ENCODE measurements at regions not wholly inside any gene's neighbourhood (a gene's known extent, or its start where the extent isn't known, plus 50 kb on each side); places are given as distances from the start of the nearest gene placed in this dataset.

GRCh38 chr14:94839348-94839747, 69.4 kb upstream of the GSC start:
- Histone ChIP-seq H4K20me1 (ENCODE audit: control insufficient read depth, insufficient read depth) (no peaks in the 10 kb centered on the region), H3K4me1 (ENCODE audit: control insufficient read depth, insufficient read depth, low read length) (no peaks in the 10 kb centered on the region), H3K27ac (ENCODE audit: control insufficient read depth, insufficient read depth) (no peak overlapping the region), H3K79me2 (ENCODE audit: control insufficient read depth, insufficient read depth, low read length) (no peaks in the 10 kb centered on the region), H3K27me3 (replicated peaks in 1 of 2; ENCODE audit: control insufficient read depth in 2 of 2, insufficient read depth in 2 of 2, low read length in 1 of 2) (no peaks in the 10 kb centered on the region; a peak in 2 of 4 replicates), H3K4me3 (no peak overlapping the region), H3K4me2 (ENCODE audit: control insufficient read depth, insufficient read depth) (no peak overlapping the region), H3K9ac (ENCODE audit: control insufficient read depth, insufficient read depth, low read length) (no peak overlapping the region), H3K36me3 (ENCODE audit: control insufficient read depth in 2 of 2, insufficient read depth in 2 of 2, low read length in 1 of 2) (no peaks in the 10 kb centered on the region), H2AFZ (ENCODE audit: control insufficient read depth, low read depth, low read length) (no peak overlapping the region), H3K9me3 (replicated peaks; ENCODE audit: control insufficient read depth, insufficient read depth, low read length) (no peaks in the 10 kb centered on the region; the same call in 2 of the 3 replicates)
- ChIA-PET POLR2A (no interaction called here), SMC1A (ENCODE audit: uncharacterized antibody, unreplicated experiment) (no interaction called here), CTCF (no interaction called here), RAD21 (ENCODE audit: unreplicated experiment) (no interaction called here)
- in situ Hi-C loops (cut with MboI), result no loop called here
- intact Hi-C loops (cut with micrococcal nuclease; ENCODE audit: unreplicated experiment), result no loop called here
- no TSS peak for BruUV-seq (replicated peaks)
- no peak for ATAC-seq
- TF ChIP-seq EP300 (IDR thresholded peaks at IDR 0.05; ENCODE audit: borderline replicate concordance in 1 of 2, control insufficient read depth in 1 of 2, low read depth in 2 of 2, low read length in 2 of 2), result no peak
- peak; percentile 69 for TF ChIP-seq NFYB (IDR thresholded peaks at IDR 0.05; ENCODE audit: insufficient read depth, low read depth, low read length)
- FAIRE-seq, result no peak
- no peak for DNase-seq (ENCODE audit: low read depth, low spot score)
- 7% methylated on average over 4 of the region's 4 CpGs for WGBS (ENCODE audit: insufficient coverage, insufficient replicate concordance, low lambda C conversion rate, missing lambda C conversion rate)

- Histone ChIP-seq H3K9me3 (replicated peaks; ENCODE audit: control insufficient read depth, insufficient read depth, low read length) (no peaks in the 10 kb centered on the region; the same call in 2 of the 3 replicates), H2AFZ (ENCODE audit: control insufficient read depth, low read depth, low read length) (no peak overlapping the region), H3K79me2 (ENCODE audit: control insufficient read depth, insufficient read depth, low read length) (no peaks in the 10 kb centered on the region), H3K36me3 (ENCODE audit: control insufficient read depth in 2 of 2, insufficient read depth in 2 of 2, low read length in 1 of 2) (no peaks in the 10 kb centered on the region), H3K27me3 (replicated peaks in 1 of 2; ENCODE audit: control insufficient read depth in 2 of 2, insufficient read depth in 2 of 2, low read length in 1 of 2) (no peaks in the 10 kb centered on the region; a peak in 2 of 4 replicates), H3K4me1 (ENCODE audit: control insufficient read depth, insufficient read depth, low read length) (no peaks in the 10 kb centered on the region), H3K27ac (ENCODE audit: control insufficient read depth, insufficient read depth) (no peak overlapping the region), H4K20me1 (ENCODE audit: control insufficient read depth, insufficient read depth) (no peaks in the 10 kb centered on the region), H3K9ac (ENCODE audit: control insufficient read depth, insufficient read depth, low read length) (no peak overlapping the region), H3K4me3 (no peak overlapping the region), H3K4me2 (ENCODE audit: control insufficient read depth, insufficient read depth) (no peak overlapping the region)
- DNase-seq (ENCODE audit: low read depth, low spot score), result no peak
- CTCF ChIA-PET, result no interaction called here
- POLR2A ChIA-PET, result no interaction called here
- no peak for ATAC-seq
- SMC1A ChIA-PET (ENCODE audit: uncharacterized antibody, unreplicated experiment), result interaction anchor here (0.6 kb wide), 1 partner anchor 197 kb away, joined by 3 read pairs; no protein-coding TSS in a partner anchor
- in situ Hi-C loops (cut with MboI) (no loop called here), intact Hi-C loops (cut with micrococcal nuclease; ENCODE audit: unreplicated experiment) (no loop called here)
- no peak for FAIRE-seq
- RAD21 ChIA-PET (ENCODE audit: unreplicated experiment), result no interaction called here
- BruUV-seq (replicated peaks), result no TSS peak
- WGBS (ENCODE audit: insufficient coverage, insufficient replicate concordance, low lambda C conversion rate, missing lambda C conversion rate), result 3% methylated on average over 2 of the region's 2 CpGs
- no peak for TF ChIP-seq CEBPZ (IDR thresholded peaks at IDR 0.05; ENCODE audit: low read depth, low read length)
- no peak for TF ChIP-seq MTA2 (IDR thresholded peaks at IDR 0.05; ENCODE audit: low read depth)
- TF ChIP-seq ATF7 (IDR thresholded peaks at IDR 0.05; ENCODE audit: low read depth), result no peak
- TF ChIP-seq RCOR1 (conservative IDR thresholded peaks at IDR 0.05; ENCODE audit: low read depth, low read length), result no peak
- TF ChIP-seq, protein P1, sequence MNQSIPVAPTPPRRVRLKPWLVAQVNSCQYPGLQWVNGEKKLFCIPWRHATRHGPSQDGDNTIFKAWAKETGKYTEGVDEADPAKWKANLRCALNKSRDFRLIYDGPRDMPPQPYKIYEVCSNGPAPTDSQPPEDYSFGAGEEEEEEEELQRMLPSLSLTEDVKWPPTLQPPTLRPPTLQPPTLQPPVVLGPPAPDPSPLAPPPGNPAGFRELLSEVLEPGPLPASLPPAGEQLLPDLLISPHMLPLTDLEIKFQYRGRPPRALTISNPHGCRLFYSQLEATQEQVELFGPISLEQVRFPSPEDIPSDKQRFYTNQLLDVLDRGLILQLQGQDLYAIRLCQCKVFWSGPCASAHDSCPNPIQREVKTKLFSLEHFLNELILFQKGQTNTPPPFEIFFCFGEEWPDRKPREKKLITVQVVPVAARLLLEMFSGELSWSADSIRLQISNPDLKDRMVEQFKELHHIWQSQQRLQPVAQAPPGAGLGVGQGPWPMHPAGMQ (IDR thresholded peaks at IDR 0.05; ENCODE audit: borderline replicate concordance), result no peak
- no peak for TF ChIP-seq RAD51 (IDR thresholded peaks at IDR 0.05)
- TF ChIP-seq, protein P2, sequence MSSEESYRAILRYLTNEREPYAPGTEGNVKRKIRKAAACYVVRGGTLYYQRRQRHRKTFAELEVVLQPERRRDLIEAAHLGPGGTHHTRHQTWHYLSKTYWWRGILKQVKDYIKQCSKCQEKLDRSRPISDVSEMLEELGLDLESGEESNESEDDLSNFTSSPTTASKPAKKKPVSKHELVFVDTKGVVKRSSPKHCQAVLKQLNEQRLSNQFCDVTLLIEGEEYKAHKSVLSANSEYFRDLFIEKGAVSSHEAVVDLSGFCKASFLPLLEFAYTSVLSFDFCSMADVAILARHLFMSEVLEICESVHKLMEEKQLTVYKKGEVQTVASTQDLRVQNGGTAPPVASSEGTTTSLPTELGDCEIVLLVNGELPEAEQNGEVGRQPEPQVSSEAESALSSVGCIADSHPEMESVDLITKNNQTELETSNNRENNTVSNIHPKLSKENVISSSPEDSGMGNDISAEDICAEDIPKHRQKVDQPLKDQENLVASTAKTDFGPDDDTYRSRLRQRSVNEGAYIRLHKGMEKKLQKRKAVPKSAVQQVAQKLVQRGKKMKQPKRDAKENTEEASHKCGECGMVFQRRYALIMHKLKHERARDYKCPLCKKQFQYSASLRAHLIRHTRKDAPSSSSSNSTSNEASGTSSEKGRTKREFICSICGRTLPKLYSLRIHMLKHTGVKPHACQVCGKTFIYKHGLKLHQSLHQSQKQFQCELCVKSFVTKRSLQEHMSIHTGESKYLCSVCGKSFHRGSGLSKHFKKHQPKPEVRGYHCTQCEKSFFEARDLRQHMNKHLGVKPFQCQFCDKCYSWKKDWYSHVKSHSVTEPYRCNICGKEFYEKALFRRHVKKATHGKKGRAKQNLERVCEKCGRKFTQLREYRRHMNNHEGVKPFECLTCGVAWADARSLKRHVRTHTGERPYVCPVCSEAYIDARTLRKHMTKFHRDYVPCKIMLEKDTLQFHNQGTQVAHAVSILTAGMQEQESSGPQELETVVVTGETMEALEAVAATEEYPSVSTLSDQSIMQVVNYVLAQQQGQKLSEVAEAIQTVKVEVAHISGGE (CRISPR knock-in tag; IDR thresholded peaks at IDR 0.05), result no peak
- TF ChIP-seq KAT2A (conservative IDR thresholded peaks at IDR 0.05; ENCODE audit: control insufficient read depth, low read depth, low read length), result no peak
Measured at GRCh38 chr14:94836849-94837248, 66.9 kb upstream of the GSC start.

All from GM12878 (cell line).